HCT116 (cell line): ENCODE measurements at regions not wholly inside any gene's neighbourhood (a gene's known extent, or its start where the extent isn't known, plus 50 kb on each side); places are given as distances from the start of the nearest gene placed in this dataset.
A peak's percentile ranks its signal among the peaks of the same experiment; 100 is the strongest.

Experiments
- ATAC-seq: fragments of 200-7000 bp; cut with Tn5 transposase; 2 replicates; pipeline ENCODE4 v1.9.1; 2020; ENCODE audit warnings: mild to moderate bottlenecking, moderate library complexity
- BruUV-seq: library from RNA; stranded (reverse); fragments of 400-500 nt; replicated peaks from 2 replicates; lab custom pipeline; 2021; lab: Mats Ljungman, UMichigan
- CTCF ChIA-PET: fragments of 300-600 bp; sonication (Branson Sonifier 250); formaldehyde crosslinking; loops from one replicate; lab custom pipeline; 2021; ENCODE audit warnings: antibody characterized with exemption; lab: Charles Lee
- POLR2A ChIA-PET: fragments of 300-600, 350-600 bp; sonication (Branson Sonifier 250); formaldehyde crosslinking; loops from one replicate; lab custom pipeline; 2021; ENCODE audit warnings: antibody characterized with exemption; lab: Charles Lee
- RAD21 ChIA-PET, 2 experiments: fragments of 300-600 bp; sonication (Branson Sonifier 250); formaldehyde crosslinking; loops; one replicate each; lab custom pipeline; 2023; ENCODE audit warnings: low total read pairs in 2 of 2; ENCODE audit not compliant: uncharacterized antibody in 2 of 2, unreplicated experiment in 2 of 2, low non-redundant PET in 1 of 2; lab: Charles Lee
- DNase-seq: peaks from one replicate; pipeline ENCODE4 v3.0.0-alpha.2; 2010; ENCODE audit warnings: low read depth, low spot score
- H2AFZ ChIP-seq: fragments of 200-600 bp; shearing (Covaris generic), sonication (generic); 2 replicates; pipeline ENCODE4 v1.6.1; 2017; ENCODE audit warnings: low read depth, mixed run types, mixed read lengths, antibody characterized with exemption, low read length; ENCODE audit not compliant: poor library complexity, severe bottlenecking
- H3K27ac ChIP-seq: 2 replicates; pipeline ENCODE4 v1.5.1; 2012; ENCODE audit warnings: low read depth, low read length
- H3K27me3 ChIP-seq: fragments of 200-600 bp; sonication (generic); 2 replicates; pipeline ENCODE4 v1.6.1; 2016; ENCODE audit warnings: mixed run types, low read length, mixed read lengths; ENCODE audit not compliant: insufficient read depth
- H3K36me3 ChIP-seq, 2 experiments: fragments of 200-500 bp in 1 of 2; fragments of 200-600 bp in 1 of 2; sonication (Bioruptor generic) in 1 of 2; sonication (generic) in 1 of 2; 2 replicates each; pipeline versions ENCODE4 v1.5.1 to v1.6.1; 2014 to 2016; ENCODE audit warnings: low read length in 2 of 2, inconsistent platforms in 1 of 2, mixed read lengths in 1 of 2, mixed run types in 1 of 2; ENCODE audit not compliant: insufficient read depth in 2 of 2, control insufficient read depth in 1 of 2
- H3K4me1 ChIP-seq, 2 experiments: fragments of 200-600 bp in 1 of 2; sonication (generic) in 1 of 2; 2 replicates each; pipeline versions ENCODE4 v1.5.1 to v1.6.1; 2012 to 2017; ENCODE audit warnings: low read length in 2 of 2, inconsistent platforms in 1 of 2, mild to moderate bottlenecking in 1 of 2, mixed read lengths in 1 of 2, mixed run types in 1 of 2, moderate library complexity in 1 of 2; ENCODE audit not compliant: insufficient read depth in 2 of 2, control insufficient read depth in 1 of 2
- H3K4me2 ChIP-seq: fragments of 200-600 bp; sonication (generic); 2 replicates; pipeline ENCODE4 v1.6.1; 2017; ENCODE audit warnings: mixed run types, low read length, mixed read lengths
- H3K4me3 ChIP-seq, 2 experiments: fragments of 200-600 bp in 1 of 2; sonication (generic) in 1 of 2; replicated peaks in 1 of 2; 2 replicates each; pipeline ENCODE4 v1.5.1; 2011 to 2016; ENCODE audit warnings: low read length in 2 of 2, control low read depth in 1 of 2, low read depth in 1 of 2, mild to moderate bottlenecking in 1 of 2, mixed read lengths in 1 of 2, mixed run types in 1 of 2
- H3K79me2 ChIP-seq: fragments of 200-600 bp; sonication (generic); 2 replicates; pipeline ENCODE4 v1.6.1; 2017; ENCODE audit warnings: mild to moderate bottlenecking, mixed run types, low read length, moderate library complexity, mixed read lengths; ENCODE audit not compliant: insufficient read depth
- H3K9ac ChIP-seq: fragments of 200-600 bp; sonication (generic); 2 replicates; pipeline ENCODE4 v1.6.1; 2016; ENCODE audit warnings: low read length, mixed read lengths
- H3K9me2 ChIP-seq: fragments of 200-600 bp; sonication (generic), shearing (Covaris generic); 2 replicates; pipeline ENCODE4 v1.6.1; 2017; ENCODE audit warnings: mixed run types, mild to moderate bottlenecking, moderate library complexity; ENCODE audit not compliant: insufficient read depth
- H3K9me3 ChIP-seq, 2 experiments: fragments of 200-500 bp in 1 of 2; fragments of 200-600 bp in 1 of 2; sonication (Bioruptor generic) in 1 of 2; sonication (generic) in 1 of 2; 2 replicates each; pipeline ENCODE4 v1.6.1; 2014 to 2017; ENCODE audit warnings: low read length in 2 of 2, mixed read lengths in 2 of 2, inconsistent platforms in 1 of 2, low read depth in 1 of 2, mild to moderate bottlenecking in 1 of 2, mixed run types in 1 of 2, moderate library complexity in 1 of 2; ENCODE audit not compliant: control insufficient read depth in 1 of 2, insufficient read depth in 1 of 2
- H4K20me1 ChIP-seq: fragments of 200-600 bp; sonication (generic), shearing (Covaris generic); 2 replicates; pipeline ENCODE4 v1.6.1; 2017; ENCODE audit warnings: mixed run types, mild to moderate bottlenecking, moderate library complexity; ENCODE audit not compliant: insufficient read depth
- CBX3 ChIP-seq: IDR thresholded peaks from 2 replicates; pipeline ENCODE4 v1.6.1; 2012; ENCODE audit warnings: low read depth
- CEBPB ChIP-seq: IDR thresholded peaks from 2 replicates; pipeline ENCODE4 v1.6.1; 2012; ENCODE audit warnings: low read depth
- EGR1 ChIP-seq: IDR thresholded peaks from 2 replicates; pipeline ENCODE4 v1.6.1; 2012; ENCODE audit warnings: low read depth
- EZH2 ChIP-seq: fragments of 200-600 bp; sonication (generic); IDR thresholded peaks from 2 replicates; pipeline ENCODE4 v1.6.1; 2017; ENCODE audit warnings: antibody characterized with exemption, mixed run types
- EZH2phosphoT487 ChIP-seq: fragments of 200-600 bp; IDR thresholded peaks from 2 replicates; pipeline ENCODE4 v1.6.1; 2018; ENCODE audit warnings: antibody characterized with exemption, borderline replicate concordance
- FOSL1 ChIP-seq: IDR thresholded peaks from 2 replicates; pipeline ENCODE4 v1.6.1; 2012; ENCODE audit warnings: low read depth
- POLR2A ChIP-seq: IDR thresholded peaks from 2 replicates; pipeline ENCODE4 v1.7.0; 2011; ENCODE audit warnings: borderline replicate concordance; ENCODE audit not compliant: insufficient read depth, insufficient read length; ENCODE audit errors: extremely low read depth
- RAD21 ChIP-seq: IDR thresholded peaks from 2 replicates; pipeline ENCODE4 v1.6.1; 2012; ENCODE audit warnings: low read depth, mild to moderate bottlenecking
- SIN3A ChIP-seq: IDR thresholded peaks from 2 replicates; pipeline ENCODE4 v1.6.1; 2012; ENCODE audit warnings: low read depth
- SP1 ChIP-seq: IDR thresholded peaks from 2 replicates; pipeline ENCODE4 v1.6.1; 2012; ENCODE audit warnings: low read depth
- SRF ChIP-seq: IDR thresholded peaks from 2 replicates; pipeline ENCODE4 v1.6.1; 2012; ENCODE audit warnings: low read depth
- TCF7L2 ChIP-seq: IDR thresholded peaks from 2 replicates; pipeline ENCODE4 v1.7.0; 2011; ENCODE audit warnings: borderline replicate concordance, inconsistent platforms; ENCODE audit not compliant: insufficient read depth, insufficient read length; ENCODE audit errors: extremely low read depth
- YY1 ChIP-seq: IDR thresholded peaks from 2 replicates; pipeline ENCODE4 v1.6.1; 2011; ENCODE audit warnings: low read length, low read depth, moderate library complexity, mild to moderate bottlenecking; ENCODE audit not compliant: insufficient replicate concordance; ENCODE audit errors: extremely low read depth
- ZFX ChIP-seq: fragments of 450-650 bp; IDR thresholded peaks from 2 replicates; pipeline ENCODE4 v1.6.1; 2017
- ZNF274 ChIP-seq: fragments of 200-500 bp; sonication (Bioruptor generic); IDR thresholded peaks from 2 replicates; pipeline ENCODE4 v1.6.1; 2014; ENCODE audit warnings: mild to moderate bottlenecking, low read depth, low read length, inconsistent platforms
- intact Hi-C: fragments of 100-400 bp; cut with micrococcal nuclease; formaldehyde crosslinking; loops from 2 replicates; pipeline ENCODE4 v1.10.0; 2022
- TF ChIP-seq, protein P1 (sequence below): IDR thresholded peaks from 2 replicates; pipeline ENCODE4 v1.6.1; 2012
- TF ChIP-seq, protein P2 (sequence below): IDR thresholded peaks from 2 replicates; pipeline ENCODE4 v1.6.1; 2012; ENCODE audit warnings: low read depth
- TF ChIP-seq, protein P3 (sequence below), 3 experiments: fragments of 200-600 bp in 1 of 3; sonication (generic) in 1 of 3; IDR thresholded peaks in 2 of 3; conservative IDR thresholded peaks in 1 of 3; 2 replicates each; pipeline ENCODE4 v1.5.1; 2012 to 2017; ENCODE audit warnings: low read depth in 2 of 3, low read length in 2 of 3, antibody characterized with exemption in 1 of 3, borderline replicate concordance in 1 of 3, control low read depth in 1 of 3, mild to moderate bottlenecking in 1 of 3, mixed read lengths in 1 of 3, mixed run types in 1 of 3, moderate library complexity in 1 of 3; ENCODE audit not compliant: insufficient read depth in 1 of 3
- TF ChIP-seq, protein P4 (sequence below): IDR thresholded peaks from 2 replicates; pipeline ENCODE4 v1.6.1; 2012
- TF ChIP-seq, protein P5 (sequence below): IDR thresholded peaks from 2 replicates; pipeline ENCODE4 v1.6.1; 2011; ENCODE audit warnings: mild to moderate bottlenecking, low read length, moderate library complexity; ENCODE audit not compliant: insufficient replicate concordance; ENCODE audit errors: extremely low read depth

DNA sequence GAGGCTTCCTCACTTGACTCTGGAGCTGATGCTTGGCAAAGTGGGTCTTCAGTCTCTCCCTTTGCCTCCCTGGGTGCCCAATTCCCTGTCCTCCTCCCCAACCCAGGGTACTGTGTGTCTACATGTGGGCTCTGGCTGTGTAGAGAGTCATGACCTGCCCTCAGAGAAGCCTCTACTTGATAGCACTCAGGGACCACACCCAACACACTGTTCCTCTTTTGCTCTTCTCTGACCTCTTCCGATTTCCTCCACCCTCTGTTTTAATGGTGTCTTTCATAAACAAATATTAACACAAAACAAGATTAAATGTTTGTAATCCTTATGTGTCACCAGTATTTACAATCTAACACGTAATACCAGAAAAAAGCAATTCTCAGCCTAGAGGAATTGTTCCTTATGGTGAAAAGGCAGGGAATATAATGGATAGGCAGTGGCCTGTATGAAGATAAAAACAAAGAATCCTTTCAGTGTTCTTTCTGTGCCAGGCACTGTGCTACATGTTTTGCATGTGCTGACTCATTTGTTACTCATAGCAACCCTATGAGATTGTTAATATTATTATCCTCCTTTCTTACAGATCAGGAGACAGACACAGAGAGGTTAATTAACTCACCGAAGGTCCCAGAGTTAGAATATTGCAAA, 58.2 kb downstream of the HSD3B1 start:
- ChIA-PET RAD21 (no interaction called here), CTCF (no interaction called here), POLR2A (no interaction called here)
- Histone ChIP-seq H3K9me2 (no peaks in the 10 kb centered on the region), H3K79me2 (no peaks in the 10 kb centered on the region), H3K9ac (peak overlapping the region; percentile 10; the same call in 1 of the 2 replicates), H3K27me3 (no peaks in the 10 kb centered on the region), H2AFZ (peak overlapping the region; percentile 57), H3K36me3 (no peaks in the 10 kb centered on the region), H3K4me2 (peak overlapping the region; percentile 61), H4K20me1 (no peaks in the 10 kb centered on the region), H3K4me1 (peaks cover 8 to 24% of the 10 kb centered on the region in 2 experiments; a peak in 3 of 4 replicates), H3K27ac (no peak overlapping the region), H3K9me3 (no peaks in the 10 kb centered on the region), H3K4me3 (peak overlapping the region in 1 of 2 experiments; percentile 8; a peak in 2 of 4 replicates)
- ATAC-seq (peak; percentile 75), DNase-seq (no peak)
- no TSS peak for BruUV-seq
- intact Hi-C loops, result no loop called here
- TF ChIP-seq CBX3 (peak; percentile 64; the same call in 1 of the 2 replicates), SIN3A (no peak), YY1 (no peak), ZFX (no peak), ZNF274 (no peak), EGR1 (no peak), SP1 (peak; percentile 54), FOSL1 (peak; percentile 71), POLR2A (no peak), RAD21 (no peak), SRF (no peak), CEBPB (no peak), EZH2phosphoT487 (no peak), EZH2 (no peak), TCF7L2 (no peak)
- TF ChIP-seq, protein P1, sequence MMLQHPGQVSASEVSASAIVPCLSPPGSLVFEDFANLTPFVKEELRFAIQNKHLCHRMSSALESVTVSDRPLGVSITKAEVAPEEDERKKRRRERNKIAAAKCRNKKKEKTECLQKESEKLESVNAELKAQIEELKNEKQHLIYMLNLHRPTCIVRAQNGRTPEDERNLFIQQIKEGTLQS, result no peak
- TF ChIP-seq, protein P2, sequence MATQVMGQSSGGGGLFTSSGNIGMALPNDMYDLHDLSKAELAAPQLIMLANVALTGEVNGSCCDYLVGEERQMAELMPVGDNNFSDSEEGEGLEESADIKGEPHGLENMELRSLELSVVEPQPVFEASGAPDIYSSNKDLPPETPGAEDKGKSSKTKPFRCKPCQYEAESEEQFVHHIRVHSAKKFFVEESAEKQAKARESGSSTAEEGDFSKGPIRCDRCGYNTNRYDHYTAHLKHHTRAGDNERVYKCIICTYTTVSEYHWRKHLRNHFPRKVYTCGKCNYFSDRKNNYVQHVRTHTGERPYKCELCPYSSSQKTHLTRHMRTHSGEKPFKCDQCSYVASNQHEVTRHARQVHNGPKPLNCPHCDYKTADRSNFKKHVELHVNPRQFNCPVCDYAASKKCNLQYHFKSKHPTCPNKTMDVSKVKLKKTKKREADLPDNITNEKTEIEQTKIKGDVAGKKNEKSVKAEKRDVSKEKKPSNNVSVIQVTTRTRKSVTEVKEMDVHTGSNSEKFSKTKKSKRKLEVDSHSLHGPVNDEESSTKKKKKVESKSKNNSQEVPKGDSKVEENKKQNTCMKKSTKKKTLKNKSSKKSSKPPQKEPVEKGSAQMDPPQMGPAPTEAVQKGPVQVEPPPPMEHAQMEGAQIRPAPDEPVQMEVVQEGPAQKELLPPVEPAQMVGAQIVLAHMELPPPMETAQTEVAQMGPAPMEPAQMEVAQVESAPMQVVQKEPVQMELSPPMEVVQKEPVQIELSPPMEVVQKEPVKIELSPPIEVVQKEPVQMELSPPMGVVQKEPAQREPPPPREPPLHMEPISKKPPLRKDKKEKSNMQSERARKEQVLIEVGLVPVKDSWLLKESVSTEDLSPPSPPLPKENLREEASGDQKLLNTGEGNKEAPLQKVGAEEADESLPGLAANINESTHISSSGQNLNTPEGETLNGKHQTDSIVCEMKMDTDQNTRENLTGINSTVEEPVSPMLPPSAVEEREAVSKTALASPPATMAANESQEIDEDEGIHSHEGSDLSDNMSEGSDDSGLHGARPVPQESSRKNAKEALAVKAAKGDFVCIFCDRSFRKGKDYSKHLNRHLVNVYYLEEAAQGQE, result no peak
- TF ChIP-seq, protein P3, sequence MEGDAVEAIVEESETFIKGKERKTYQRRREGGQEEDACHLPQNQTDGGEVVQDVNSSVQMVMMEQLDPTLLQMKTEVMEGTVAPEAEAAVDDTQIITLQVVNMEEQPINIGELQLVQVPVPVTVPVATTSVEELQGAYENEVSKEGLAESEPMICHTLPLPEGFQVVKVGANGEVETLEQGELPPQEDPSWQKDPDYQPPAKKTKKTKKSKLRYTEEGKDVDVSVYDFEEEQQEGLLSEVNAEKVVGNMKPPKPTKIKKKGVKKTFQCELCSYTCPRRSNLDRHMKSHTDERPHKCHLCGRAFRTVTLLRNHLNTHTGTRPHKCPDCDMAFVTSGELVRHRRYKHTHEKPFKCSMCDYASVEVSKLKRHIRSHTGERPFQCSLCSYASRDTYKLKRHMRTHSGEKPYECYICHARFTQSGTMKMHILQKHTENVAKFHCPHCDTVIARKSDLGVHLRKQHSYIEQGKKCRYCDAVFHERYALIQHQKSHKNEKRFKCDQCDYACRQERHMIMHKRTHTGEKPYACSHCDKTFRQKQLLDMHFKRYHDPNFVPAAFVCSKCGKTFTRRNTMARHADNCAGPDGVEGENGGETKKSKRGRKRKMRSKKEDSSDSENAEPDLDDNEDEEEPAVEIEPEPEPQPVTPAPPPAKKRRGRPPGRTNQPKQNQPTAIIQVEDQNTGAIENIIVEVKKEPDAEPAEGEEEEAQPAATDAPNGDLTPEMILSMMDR (IDR thresholded peaks at IDR 0.05 in 2 of 3, conservative IDR thresholded peaks at IDR 0.05 in 1 of 3; ENCODE audit: borderline replicate concordance in 1 of 3, insufficient read depth in 1 of 3, low read depth in 2 of 3, low read length in 2 of 3), result no peak
- TF ChIP-seq, protein P4, sequence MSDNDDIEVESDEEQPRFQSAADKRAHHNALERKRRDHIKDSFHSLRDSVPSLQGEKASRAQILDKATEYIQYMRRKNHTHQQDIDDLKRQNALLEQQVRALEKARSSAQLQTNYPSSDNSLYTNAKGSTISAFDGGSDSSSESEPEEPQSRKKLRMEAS, result no peak
- TF ChIP-seq, protein P5, sequence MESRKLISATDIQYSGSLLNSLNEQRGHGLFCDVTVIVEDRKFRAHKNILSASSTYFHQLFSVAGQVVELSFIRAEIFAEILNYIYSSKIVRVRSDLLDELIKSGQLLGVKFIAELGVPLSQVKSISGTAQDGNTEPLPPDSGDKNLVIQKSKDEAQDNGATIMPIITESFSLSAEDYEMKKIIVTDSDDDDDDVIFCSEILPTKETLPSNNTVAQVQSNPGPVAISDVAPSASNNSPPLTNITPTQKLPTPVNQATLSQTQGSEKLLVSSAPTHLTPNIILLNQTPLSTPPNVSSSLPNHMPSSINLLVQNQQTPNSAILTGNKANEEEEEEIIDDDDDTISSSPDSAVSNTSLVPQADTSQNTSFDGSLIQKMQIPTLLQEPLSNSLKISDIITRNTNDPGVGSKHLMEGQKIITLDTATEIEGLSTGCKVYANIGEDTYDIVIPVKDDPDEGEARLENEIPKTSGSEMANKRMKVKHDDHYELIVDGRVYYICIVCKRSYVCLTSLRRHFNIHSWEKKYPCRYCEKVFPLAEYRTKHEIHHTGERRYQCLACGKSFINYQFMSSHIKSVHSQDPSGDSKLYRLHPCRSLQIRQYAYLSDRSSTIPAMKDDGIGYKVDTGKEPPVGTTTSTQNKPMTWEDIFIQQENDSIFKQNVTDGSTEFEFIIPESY, result no peak
